GM18517 (cell line): ENCODE measurements at regions not wholly inside any gene's neighbourhood (a gene's known extent, or its start where the extent isn't known, plus 50 kb on each side); places are given as distances from the start of the nearest gene placed in this dataset.
"Not testable (repeated sequence)": the region's sequence is repeated elsewhere in the genome, so short reads cannot be mapped to it uniquely, and the experiment has no call there.

Experiments used
- ATAC-seq: cut with Tn5 transposase; IDR thresholded peaks from one replicate; pipeline ENCODE4 v1.9.1; 2021; ENCODE audit warnings: mild to moderate bottlenecking, moderate library complexity; ENCODE audit not compliant: unreplicated experiment

DNA sequence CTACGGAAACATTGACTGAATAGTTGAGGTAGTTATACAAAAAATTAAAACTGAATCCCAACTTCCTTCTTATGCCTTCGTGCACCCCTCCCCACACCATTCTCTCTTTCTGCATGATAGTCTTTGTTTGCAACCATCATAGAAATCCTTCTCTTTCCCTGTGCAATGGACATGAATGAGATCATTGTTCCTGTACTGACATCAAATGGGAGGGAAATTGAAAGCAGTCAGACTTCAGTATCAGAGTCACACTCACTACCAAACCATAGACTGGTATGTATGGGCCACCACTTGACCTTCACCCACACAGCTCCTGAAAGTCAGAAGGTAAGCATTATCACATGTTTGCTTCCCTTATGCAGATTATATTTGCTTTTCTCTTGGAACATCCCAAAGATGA, 782.8 kb downstream of the BCL11A start:
- ATAC-seq: no peak

DNA sequence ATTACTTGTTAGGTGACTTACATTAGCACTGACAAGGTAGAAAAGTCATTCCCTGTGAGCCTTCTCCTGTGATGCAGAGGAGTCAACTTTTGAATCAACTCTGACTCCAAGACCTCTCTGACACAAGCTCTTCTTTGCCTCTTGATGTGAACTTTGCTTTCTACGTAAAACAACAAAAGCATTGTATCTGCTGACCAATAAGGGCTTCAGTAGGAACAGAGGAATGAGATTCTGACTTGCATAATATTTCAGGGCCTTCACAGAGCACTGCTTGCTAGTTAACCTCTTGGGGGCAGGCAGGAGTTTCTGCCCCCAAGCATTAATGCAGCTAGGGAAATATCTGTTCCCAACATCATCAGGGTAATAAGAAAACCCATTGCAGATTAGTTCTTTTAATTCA, 791.5 kb downstream of the BCL11A start:
- no peak for ATAC-seq

DNA sequence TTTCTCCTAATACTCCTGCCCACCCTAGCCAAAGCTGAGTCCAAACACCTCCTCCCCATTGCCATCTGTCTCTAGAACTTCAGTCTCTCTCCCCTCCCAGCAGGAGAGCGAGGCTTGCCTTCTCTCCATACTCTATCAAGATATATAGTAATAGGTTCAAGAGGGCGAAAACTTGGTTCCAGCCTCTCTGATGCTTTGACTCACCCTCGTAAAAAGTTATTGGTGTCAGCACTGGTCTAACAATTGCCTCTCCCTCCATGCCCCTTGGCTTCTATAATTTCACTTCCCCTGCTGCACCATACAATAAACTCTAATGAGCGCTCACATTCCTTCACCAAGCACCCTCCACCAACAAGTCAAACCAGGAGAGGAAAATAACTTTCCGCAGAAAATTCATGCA, 797.3 kb downstream of the BCL11A start:
- ATAC-seq: no peak

DNA sequence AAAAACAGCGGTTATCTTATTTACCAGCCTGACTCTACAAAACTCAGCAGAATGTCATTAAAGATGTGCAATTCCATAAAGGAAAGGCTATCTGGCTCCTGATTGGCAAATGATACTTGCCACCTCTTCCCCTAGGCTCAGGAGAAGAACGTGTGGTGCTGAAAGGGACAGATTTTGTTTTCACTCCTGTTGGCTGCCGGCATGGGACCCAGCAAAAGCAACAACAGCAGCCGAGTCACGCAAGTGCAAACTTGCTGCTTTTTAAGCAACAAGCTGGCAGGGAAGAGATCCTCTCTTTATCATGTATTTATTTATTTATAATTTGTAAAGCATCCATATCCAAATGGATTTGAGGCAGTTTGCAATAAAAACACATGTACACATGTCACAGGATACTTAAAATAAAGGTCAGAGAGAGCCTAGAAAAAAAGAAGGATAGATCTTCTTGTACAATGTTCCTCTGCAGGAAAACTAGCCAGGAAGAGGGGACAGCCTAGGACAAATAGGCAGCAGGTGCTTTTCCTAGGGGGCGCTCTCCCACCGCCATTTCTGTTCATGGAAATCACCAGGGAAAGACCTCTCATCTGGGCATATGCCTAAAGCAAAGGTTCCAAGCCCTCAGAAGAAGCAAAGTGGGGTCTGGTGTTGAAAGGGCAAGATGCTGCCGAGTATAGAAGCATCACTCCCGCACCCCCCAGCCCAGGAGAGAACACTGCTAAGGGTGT, 799.3 kb downstream of the BCL11A start:
- no peak for ATAC-seq

DNA sequence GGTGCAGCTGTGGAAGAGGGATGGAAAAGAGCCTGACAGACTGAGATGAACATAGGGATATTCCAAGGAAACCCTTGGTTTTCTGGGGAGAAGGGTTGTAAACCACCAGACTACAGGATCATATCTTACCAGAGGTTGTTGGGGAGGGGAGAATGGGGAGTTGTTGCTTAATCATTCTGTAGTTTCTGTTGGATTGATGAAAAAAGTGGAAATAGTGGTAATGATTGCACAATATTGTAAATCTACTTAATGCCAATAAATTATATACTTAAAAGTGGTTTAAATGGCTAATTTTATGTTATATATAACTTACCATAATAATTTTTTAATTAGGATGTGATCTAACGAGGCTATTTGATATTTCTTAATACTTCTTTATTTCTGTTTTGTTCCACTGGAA, 800.9 kb downstream of the BCL11A start:
- ATAC-seq: no peak

DNA sequence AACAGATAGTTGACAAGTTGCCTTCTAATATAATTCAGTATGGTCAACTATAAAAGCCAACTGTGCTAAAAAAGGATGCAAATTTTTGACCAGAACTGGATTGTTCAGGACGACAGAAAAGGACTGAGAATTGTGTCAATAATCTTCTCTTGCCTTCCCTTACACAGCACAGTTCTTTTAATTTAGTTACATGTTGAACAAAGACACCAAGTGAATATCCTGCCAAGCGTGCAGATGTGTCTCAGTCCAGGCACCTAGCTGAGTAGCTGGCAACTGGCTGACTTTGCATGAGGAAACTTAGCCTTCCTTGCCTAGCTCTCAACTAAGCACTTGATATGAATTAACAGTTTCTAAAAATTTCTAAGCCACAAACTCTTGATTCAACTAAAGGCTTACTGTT, 801.4 kb downstream of the BCL11A start:
- no peak for ATAC-seq

DNA sequence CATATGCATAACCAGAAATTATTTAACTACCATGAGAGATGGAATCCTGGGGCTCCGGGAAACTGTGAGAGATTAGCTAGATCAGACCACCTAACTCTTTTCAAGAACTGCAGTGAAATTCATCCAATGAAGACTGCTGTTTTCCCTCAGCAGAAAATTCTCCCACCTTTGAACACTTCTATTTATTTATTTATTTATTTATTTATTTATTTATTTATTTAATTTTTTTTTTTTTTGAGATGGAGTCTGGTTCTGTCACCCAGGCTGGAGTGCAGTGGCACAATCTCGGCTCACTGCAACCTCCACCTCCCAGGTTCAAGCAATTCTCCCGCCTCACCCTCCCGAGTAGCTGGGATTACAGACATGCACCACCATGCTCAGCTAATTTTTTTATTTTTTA, 802.2 kb downstream of the BCL11A start:
- not testable (repeated sequence) for ATAC-seq

DNA sequence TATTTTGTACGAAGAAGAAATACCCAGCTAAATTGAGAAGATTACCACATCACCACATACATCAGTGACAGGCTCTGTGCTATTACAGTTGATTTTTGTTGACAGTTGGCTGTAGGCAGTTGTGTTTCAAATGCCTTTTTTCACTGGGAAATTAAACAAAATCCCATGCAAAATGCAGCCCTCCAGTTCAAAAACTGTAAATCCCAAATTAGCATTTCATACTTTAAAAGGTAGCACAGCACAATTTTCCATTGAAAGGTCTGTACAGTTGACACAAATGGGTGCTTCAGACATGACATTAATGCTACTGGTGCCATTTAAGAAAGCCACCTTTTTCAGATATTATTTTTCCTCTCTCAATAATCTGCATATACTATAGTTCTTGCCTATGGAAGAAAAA, 807.2 kb downstream of the BCL11A start:
- ATAC-seq: no peak

DNA sequence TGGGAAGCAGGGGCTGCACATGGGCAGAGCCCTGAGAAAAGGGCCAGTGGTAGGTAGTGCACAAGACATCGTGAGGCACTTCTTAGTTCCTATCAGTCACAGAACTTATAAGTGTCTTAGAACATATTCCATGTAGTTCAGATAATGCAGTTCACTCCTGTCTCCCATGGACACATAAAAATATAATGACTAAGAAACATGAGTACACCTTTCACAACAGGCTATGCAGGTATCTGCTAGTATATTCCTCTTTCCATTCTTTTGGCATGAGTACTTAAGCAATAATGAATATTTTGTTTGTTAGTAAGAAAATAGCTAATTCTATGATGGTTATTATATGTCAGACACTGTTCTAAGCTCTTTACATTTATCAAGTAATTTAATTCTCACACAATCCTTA, 808.4 kb downstream of the BCL11A start:
- no peak for ATAC-seq

DNA sequence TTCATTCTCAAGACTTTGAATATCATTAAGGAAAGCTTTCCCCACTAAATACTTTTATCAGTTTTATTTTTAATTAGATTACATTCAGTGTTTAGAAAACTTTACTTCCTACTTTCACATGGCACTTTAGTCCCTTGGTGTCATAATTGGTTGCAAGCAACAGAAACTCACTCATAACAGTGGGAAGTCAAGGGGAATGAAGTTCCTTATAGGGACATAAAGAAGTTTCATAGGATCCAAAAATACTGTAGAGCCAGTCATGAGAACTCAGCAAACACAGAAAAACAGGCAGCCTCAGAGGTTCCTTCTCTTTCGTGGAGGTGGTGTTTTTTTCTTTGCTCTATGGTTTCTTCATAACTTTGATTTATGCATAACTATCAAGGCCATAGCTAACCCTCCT, 809.0 kb downstream of the BCL11A start:
- no peak for ATAC-seq

DNA sequence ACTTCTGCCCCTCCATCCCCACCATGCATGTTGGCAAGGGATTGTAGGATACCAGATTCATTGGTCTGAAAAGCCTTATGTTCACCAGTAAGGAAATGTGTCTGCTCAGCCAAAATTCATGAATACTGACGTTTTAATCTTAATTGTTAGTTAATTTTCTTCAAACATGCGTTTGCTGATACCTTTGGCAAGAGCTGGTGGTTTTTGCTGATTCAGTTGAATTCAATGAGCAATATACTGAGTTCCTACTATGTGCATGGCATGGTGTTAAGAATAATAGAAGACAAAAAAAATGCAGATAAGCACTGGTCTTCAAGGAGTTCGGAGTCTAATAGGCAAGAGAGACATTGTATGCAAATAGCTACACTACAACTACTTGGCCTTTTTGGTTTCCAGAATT, 811.6 kb downstream of the BCL11A start:
- no peak for ATAC-seq

DNA sequence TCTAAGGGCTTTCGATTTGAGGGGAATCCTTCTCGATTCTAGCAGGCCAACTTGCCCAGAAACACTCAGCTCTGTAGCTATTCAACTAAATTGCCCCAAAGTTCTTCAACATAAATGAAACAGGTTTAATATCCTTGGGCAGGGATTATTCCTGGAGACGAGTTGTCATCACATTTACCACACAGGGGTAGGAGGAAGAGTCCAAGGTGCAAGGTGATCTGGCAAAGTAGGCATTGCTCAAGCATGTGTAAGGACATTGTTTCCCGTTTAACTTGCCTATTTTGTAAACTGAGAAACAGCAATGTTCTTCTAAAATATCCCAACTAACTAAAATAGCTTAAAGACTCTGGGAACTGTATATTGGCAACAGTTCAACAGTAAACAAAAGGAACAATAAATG, 814.3 kb downstream of the BCL11A start:
- ATAC-seq: no peak

DNA sequence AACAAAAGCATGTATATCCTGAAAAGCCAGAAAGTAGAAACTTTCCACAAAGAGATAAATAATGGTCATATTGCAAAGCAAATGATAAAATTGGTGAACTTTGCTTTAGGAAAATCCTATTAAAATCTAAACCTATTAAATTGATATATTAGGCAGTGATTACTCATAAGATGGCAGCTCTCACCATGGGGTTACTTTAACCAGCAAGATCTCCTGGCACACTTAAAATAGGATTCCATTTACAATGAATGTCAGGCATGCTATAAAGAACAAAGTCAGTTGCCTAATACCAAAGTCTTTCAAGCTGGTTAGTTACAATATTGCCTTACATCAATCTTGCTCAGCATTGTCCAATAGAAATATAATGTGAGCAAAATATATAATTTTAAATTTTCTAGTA, 816.2 kb downstream of the BCL11A start:
- ATAC-seq: no peak

DNA sequence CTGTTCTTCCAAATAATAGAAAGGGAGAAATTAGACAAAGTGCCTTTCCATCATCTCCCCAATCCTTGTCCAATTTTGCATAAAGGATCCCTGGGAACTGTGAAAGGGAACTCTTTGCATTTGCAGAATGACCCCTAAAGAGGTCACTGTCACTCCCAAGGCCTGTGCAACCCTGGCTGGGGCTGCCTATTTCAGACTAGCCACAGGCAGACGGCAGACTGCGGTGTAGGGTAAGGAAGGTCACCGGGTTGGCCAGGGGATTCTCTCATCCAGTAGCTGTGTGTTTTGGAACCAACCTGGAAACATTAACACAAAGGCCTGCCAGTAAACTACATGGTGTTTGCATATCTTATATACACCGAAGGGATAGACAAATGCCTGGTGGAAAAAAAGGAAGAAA, 818.7 kb downstream of the BCL11A start:
- no peak for ATAC-seq

DNA sequence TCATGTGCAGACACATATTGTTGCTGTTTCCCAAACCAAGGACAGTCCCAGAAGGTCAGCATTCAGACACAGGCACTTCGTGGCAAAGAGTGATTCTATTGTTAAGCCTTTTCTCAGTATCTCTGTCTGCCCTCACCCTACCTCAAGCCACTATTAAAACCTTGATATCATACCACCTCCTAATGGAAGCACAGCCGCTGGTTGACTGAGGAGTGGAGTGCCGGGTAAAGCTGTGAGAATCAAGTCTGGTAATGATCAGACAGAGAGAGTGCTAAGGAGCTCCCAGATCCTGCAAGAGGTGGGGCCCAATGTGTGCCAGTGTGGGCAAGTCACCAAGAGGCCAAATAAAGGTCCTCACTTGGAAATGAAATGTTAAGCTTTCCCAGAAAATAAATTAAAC, 819.5 kb downstream of the BCL11A start:
- ATAC-seq: no peak

DNA sequence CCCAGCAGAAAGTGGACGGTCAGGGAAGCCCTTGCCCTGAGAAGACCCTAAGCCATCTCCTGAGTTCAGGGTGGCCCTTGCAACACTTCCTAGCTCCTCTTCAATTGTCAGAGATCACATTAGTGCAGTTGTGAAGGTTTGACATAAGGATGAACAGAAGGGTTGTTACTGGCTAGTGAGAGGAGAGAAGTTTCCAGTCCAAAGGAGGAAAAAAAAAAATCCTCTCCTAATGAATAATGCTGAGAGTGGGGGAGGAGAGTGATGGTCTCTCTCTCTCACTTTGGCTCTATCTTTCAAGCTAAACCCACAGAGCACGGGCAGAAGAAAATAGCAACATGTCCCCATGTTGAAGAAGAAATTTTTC, 819.9 kb downstream of the BCL11A start:
- ATAC-seq: no peak

DNA sequence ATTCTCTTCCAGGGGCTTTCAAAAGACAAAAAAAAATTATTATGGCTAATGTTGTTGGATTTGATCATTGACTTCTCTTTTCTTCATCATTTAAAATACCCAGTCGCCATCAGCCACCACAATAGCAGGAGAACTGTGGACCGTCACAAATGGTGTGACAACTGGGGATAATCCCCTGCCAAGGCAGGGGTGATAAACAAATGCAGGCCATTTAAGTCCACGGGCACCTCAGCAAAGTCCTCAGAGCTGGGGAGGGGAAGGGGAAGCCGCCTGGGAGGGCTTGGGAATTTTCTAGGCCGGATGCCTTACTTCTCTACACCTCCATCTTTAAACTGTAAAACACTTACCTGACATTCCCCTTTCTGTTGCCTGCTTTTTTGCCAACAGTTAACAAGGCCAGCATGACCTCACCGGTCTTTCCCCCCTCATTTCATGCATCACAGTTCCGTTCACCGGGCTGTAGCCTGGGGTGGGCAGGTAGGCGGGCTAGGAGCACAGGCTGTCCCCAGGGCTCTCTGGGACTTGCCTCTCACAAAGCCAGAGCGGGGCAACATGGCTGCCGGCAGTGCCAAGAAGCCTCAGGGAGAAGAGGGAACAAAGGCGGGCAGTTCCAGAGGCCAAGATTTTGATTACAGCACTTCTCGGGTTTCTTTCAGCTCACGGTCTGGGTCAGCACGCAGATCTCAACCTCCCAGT, 820.4 kb downstream of the BCL11A start:
- no peak for ATAC-seq

DNA sequence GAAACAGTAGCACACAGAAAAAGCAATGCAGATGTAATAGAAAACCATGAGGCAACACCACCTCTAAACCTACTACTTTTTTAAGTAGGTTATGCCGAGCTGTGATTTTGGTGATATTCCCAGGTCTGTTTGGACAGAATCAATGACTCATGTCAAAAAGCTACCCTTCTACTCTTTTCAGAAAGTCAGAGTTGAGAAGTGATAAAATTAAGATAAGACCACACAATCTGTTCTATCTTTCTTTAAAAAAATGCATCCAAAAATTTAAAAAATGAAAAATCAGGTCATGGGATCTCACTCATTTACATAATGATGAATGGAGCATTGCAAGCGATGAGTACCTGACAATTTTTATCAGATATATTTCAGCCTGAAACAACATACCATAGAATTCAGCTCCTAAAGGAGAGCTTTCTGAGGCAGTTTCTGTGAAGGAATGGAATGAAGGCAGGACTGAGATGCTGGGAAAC, 826.3 kb downstream of the BCL11A start:
- ATAC-seq: no peak

DNA sequence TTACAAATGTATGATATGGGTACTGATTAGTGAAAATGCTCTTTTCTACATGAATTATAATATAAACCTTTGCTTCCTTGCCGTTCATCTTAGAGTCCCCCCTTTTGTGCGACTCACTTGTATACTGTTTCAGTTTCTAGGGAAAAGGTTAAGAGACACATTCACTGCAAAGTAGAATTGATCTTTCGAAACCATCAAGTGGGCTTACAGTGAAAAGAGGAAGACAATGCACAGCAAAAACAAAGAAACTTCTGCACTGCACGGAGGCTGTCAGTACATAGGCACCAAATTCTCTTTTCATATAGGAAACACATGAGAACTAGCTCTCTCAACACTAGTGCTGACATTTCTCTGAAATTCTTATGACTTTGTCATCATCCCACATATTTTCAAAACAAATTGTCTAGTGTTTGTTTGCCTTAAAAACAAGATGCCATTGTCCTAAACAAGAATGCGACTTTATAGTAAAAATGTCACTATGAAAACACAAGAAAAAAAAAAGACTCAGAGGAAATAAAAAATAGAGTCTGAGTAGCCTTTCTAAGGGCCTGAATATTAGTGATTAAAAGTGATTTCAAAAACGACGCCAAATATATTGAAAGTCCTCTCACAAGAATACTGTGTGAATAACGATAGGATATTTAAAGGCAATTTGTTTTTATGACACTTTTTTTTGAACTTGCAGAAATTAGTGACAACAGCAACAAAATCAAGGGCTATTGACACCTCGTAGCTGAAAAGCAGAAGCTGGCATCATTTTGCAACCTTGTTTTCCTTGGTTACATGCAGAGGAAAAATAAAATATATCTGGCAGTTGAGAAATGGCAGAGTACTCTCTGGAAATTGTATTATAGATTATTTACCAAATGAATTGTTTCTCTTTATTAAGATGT, 827.0 kb downstream of the BCL11A start:
- ATAC-seq: no peak

DNA sequence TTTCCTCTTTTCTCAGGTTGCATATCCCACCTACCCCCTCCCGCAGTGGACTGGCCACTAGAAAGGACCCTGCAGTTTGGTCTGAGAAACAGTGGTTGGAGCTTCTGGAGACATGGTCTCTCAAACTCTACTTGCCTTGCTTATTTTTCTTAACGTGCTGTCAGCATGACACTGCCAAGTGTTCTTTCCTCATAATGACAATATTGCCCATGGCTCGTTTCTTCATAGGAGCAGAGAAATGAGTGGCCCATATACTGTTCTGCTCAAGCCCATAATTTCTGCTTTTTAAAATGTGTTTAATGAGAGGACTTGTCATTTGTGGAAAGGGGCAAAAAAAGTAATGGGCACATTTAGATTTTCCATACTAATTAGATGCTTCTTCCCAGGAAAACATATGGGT, 828.7 kb downstream of the BCL11A start:
- ATAC-seq: no peak

DNA sequence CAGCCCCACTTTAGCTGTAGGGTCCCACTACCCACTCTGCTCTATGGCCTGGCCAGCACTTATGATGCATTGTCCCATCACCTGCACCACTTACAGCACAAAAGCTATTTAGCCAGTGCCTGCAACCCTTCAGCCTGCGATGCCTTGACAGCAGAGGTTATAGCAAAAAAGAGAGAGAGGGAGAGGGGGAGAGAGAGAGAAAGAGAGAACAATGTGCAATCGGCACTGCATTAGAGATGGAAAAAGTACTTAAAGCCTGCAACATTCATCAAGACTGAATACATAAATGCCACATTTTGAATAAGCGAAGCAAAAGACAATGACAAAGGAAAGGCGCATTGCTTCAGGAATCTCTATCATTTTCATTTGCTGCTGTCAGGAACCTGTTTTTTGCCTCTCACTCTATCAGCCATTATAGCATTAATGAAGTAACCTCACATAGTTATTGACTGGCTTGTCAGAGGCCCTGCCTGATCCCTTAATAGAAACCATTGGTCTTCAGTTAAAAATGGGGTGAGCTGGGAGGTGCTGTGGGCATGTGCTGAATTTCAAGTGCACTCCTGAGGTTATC, 833.1 kb downstream of the BCL11A start:
- no peak for ATAC-seq
